ENCODE measurements at regions not wholly inside any gene's neighbourhood (a gene's known extent, or its start where the extent isn't known, plus 50 kb on each side); places are given as distances from the start of the nearest gene placed in this dataset.

- no peak for TF ChIP-seq USF1 (CRISPR knock-in tag; IDR thresholded peaks at IDR 0.05)
Observed at GRCh38 chr14:29459969-29460560, 467.6 kb downstream of the PRKD1 start (continued).

- no peak for ATAC-seq
- H3K36me3 Mint-ChIP-seq, result no peaks in the 10 kb centered on the region
- H3K4me3 Mint-ChIP-seq, result no peak overlapping the region
- no peak overlapping the region for H3K27ac Mint-ChIP-seq
- H3K9me3 Mint-ChIP-seq, result no peaks in the 10 kb centered on the region
- DNase-seq (ENCODE audit: low spot score), result no peak
- TF ChIP-seq, protein P1, sequence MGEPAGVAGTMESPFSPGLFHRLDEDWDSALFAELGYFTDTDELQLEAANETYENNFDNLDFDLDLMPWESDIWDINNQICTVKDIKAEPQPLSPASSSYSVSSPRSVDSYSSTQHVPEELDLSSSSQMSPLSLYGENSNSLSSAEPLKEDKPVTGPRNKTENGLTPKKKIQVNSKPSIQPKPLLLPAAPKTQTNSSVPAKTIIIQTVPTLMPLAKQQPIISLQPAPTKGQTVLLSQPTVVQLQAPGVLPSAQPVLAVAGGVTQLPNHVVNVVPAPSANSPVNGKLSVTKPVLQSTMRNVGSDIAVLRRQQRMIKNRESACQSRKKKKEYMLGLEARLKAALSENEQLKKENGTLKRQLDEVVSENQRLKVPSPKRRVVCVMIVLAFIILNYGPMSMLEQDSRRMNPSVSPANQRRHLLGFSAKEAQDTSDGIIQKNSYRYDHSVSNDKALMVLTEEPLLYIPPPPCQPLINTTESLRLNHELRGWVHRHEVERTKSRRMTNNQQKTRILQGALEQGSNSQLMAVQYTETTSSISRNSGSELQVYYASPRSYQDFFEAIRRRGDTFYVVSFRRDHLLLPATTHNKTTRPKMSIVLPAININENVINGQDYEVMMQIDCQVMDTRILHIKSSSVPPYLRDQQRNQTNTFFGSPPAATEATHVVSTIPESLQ (CRISPR knock-in tag; IDR thresholded peaks at IDR 0.05), result no peak
- TF ChIP-seq USF2 (CRISPR knock-in tag; IDR thresholded peaks at IDR 0.05), result no peak
- TF ChIP-seq, protein P2, sequence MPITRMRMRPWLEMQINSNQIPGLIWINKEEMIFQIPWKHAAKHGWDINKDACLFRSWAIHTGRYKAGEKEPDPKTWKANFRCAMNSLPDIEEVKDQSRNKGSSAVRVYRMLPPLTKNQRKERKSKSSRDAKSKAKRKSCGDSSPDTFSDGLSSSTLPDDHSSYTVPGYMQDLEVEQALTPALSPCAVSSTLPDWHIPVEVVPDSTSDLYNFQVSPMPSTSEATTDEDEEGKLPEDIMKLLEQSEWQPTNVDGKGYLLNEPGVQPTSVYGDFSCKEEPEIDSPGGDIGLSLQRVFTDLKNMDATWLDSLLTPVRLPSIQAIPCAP (CRISPR knock-in tag; IDR thresholded peaks at IDR 0.05), result no peak
- TF ChIP-seq CBFB (CRISPR knock-in tag; IDR thresholded peaks at IDR 0.05; ENCODE audit: low read depth), result no peak
- TF ChIP-seq ETV6 (CRISPR knock-in tag; IDR thresholded peaks at IDR 0.05), result no peak
- peaks cover 7% of the 10 kb centered on the region for H3K27me3 Mint-ChIP-seq (ENCODE audit: low read depth)
- ChIA-PET CTCF (no interaction called here), POLR2A (no interaction called here)
- no peaks in the 10 kb centered on the region for H3K4me1 Mint-ChIP-seq
Observed at GRCh38 chr14:29461101-29461500, 466.5 kb downstream of the PRKD1 start.

- ChIA-PET POLR2A (no interaction called here), CTCF (interaction anchor here (0.5 kb wide), 1 partner anchor 83 kb away, joined by 3 read pairs; no protein-coding TSS in a partner anchor)
- DNase-seq (ENCODE audit: low spot score), result no peak
- H3K27me3 Mint-ChIP-seq (ENCODE audit: low read depth), result peaks cover 4% of the 10 kb centered on the region
- no peak for ATAC-seq
- no peak overlapping the region for H3K4me3 Mint-ChIP-seq
- TF ChIP-seq STAT6 (CRISPR knock-in tag; conservative IDR thresholded peaks at IDR 0.05; ENCODE audit: low read depth), result no peak
- no peak for TF ChIP-seq NFATC4 (CRISPR knock-in tag; IDR thresholded peaks at IDR 0.05)
- no peak for TF ChIP-seq ATF1 (CRISPR knock-in tag; IDR thresholded peaks at IDR 0.05)
- no peak for TF ChIP-seq ZNF512 (CRISPR knock-in tag; IDR thresholded peaks at IDR 0.05; ENCODE audit: borderline replicate concordance)
- TF ChIP-seq MLX (CRISPR knock-in tag; IDR thresholded peaks at IDR 0.05), result no peak
- TF ChIP-seq, protein P1 (CRISPR knock-in tag; IDR thresholded peaks at IDR 0.05), result no peak
- no peaks in the 10 kb centered on the region for H3K36me3 Mint-ChIP-seq
- H3K9me3 Mint-ChIP-seq, result no peaks in the 10 kb centered on the region
- H3K27ac Mint-ChIP-seq, result no peak overlapping the region
- no peaks in the 10 kb centered on the region for H3K4me1 Mint-ChIP-seq
Observed at GRCh38 chr14:29461506-29461905, 466.1 kb downstream of the PRKD1 start.

Data from WTC11 (cell line).